SK-N-SH (cell line): ENCODE measurements at regions not wholly inside any gene's neighbourhood (a gene's known extent, or its start where the extent isn't known, plus 50 kb on each side); places are given as distances from the start of the nearest gene placed in this dataset.

Experiments
- CTCF ChIA-PET: fragments of 300-600, 350-600 bp; formaldehyde crosslinking; extraction: SDS; loops from one replicate; lab custom pipeline; 2021; lab: Yijun Ruan, JAX
- POLR2A ChIA-PET: fragments of 350-600 bp; sonication (Branson Sonifier 250); formaldehyde crosslinking; extraction: SDS; loops from one replicate; lab custom pipeline; 2020; ENCODE audit warnings: antibody characterized with exemption, inconsistent platforms; lab: Yijun Ruan, JAX
- DNase-seq: peaks from one replicate; pipeline ENCODE4 v3.0.0; 2012
- H2AFZ ChIP-seq: fragments of 200-600 bp; sonication (generic); 2 replicates; pipeline ENCODE4 v1.8.1; 2016; ENCODE audit warnings: antibody characterized with exemption, mild to moderate bottlenecking, low read depth
- H3F3A ChIP-seq: fragments of 200-600 bp; sonication (generic); replicated peaks from 2 replicates; pipeline ENCODE3; 2016; ENCODE audit warnings: antibody characterized with exemption, mild to moderate bottlenecking; ENCODE audit not compliant: insufficient read depth
- H3K27ac ChIP-seq, 2 experiments: fragments of 200-500 bp in 1 of 2; fragments of 200-600 bp in 1 of 2; sonication (Bioruptor generic) in 1 of 2; sonication (generic), shearing (Covaris generic) in 1 of 2; 2 replicates each; pipeline versions ENCODE4 v1.5.1 to v1.6.1; 2014 to 2016; ENCODE audit warnings: low read depth in 2 of 2, inconsistent platforms in 1 of 2, low read length in 1 of 2, mild to moderate bottlenecking in 1 of 2, mixed read lengths in 1 of 2
- H3K27me3 ChIP-seq: fragments of 200-600 bp; sonication (generic), shearing (Covaris generic); 2 replicates; pipeline ENCODE4 v1.6.1; 2016; ENCODE audit warnings: mixed run types; ENCODE audit not compliant: insufficient read depth
- H3K36me3 ChIP-seq, 2 experiments: fragments of 200-500 bp in 1 of 2; fragments of 200-600 bp in 1 of 2; sonication (Bioruptor generic) in 1 of 2; sonication (generic) in 1 of 2; replicated peaks in 1 of 2; 2 replicates each; pipeline versions ENCODE3 to v1.5.1; 2014 to 2016; ENCODE audit warnings: low read length in 1 of 2, mild to moderate bottlenecking in 1 of 2; ENCODE audit not compliant: insufficient read depth in 2 of 2, control insufficient read depth in 1 of 2
- H3K4me1 ChIP-seq, 2 experiments: fragments of 200-500 bp in 1 of 2; fragments of 200-600 bp in 1 of 2; sonication (Bioruptor generic) in 1 of 2; sonication (generic), shearing (Covaris generic) in 1 of 2; 2 replicates each; pipeline versions ENCODE4 v1.5.1 to v1.6.1; 2014 to 2016; ENCODE audit warnings: low read depth in 1 of 2, low read length in 1 of 2, mixed run types in 1 of 2; ENCODE audit not compliant: insufficient read depth in 2 of 2, control insufficient read depth in 1 of 2
- H3K4me2 ChIP-seq: fragments of 200-600 bp; sonication (generic), shearing (Covaris generic); 2 replicates; pipeline ENCODE4 v1.6.1; 2017; ENCODE audit warnings: mixed run types
- H3K4me3 ChIP-seq, 2 experiments: fragments of 200-500 bp in 1 of 2; fragments of 200-600 bp in 1 of 2; sonication (Bioruptor generic) in 1 of 2; sonication (generic), shearing (Covaris generic) in 1 of 2; 2 replicates each; pipeline versions ENCODE4 v1.5.1 to v1.8.1; 2014 to 2016; ENCODE audit warnings: low read depth in 2 of 2, inconsistent platforms in 1 of 2, low read length in 1 of 2, mild to moderate bottlenecking in 1 of 2, mixed read lengths in 1 of 2, moderate library complexity in 1 of 2
- H3K79me2 ChIP-seq: fragments of 200-600 bp; sonication (generic); 2 replicates; pipeline ENCODE4 v1.8.1; 2017; ENCODE audit warnings: mild to moderate bottlenecking; ENCODE audit not compliant: insufficient read depth
- H3K9ac ChIP-seq: fragments of 200-600 bp; sonication (generic); 2 replicates; pipeline ENCODE4 v1.6.1; 2017; ENCODE audit warnings: mixed run types
- H3K9me2 ChIP-seq: fragments of 200-600 bp; sonication (generic); 2 replicates; pipeline ENCODE4 v1.6.1; 2017; ENCODE audit warnings: mixed run types
- H3K9me3 ChIP-seq: fragments of 200-600 bp; sonication (generic); 2 replicates; pipeline ENCODE4 v1.6.1; 2017; ENCODE audit warnings: mixed run types, mild to moderate bottlenecking, moderate library complexity
- H4K20me1 ChIP-seq: fragments of 200-600 bp; sonication (generic); 2 replicates; pipeline ENCODE4 v1.6.1; 2017; ENCODE audit warnings: mild to moderate bottlenecking, mixed run types; ENCODE audit not compliant: insufficient read depth
- CTCF ChIP-seq: fragments of 200-600 bp; sonication (generic); IDR thresholded peaks from 2 replicates; pipeline ENCODE4 v1.6.1; 2017; ENCODE audit warnings: antibody characterized with exemption, mild to moderate bottlenecking, moderate library complexity
- ELF1 ChIP-seq: IDR thresholded peaks from 2 replicates; pipeline ENCODE4 v1.4.0; 2012
- EZH2phosphoT487 ChIP-seq: fragments of 200-600 bp; sonication (generic); IDR thresholded peaks from 2 replicates; pipeline ENCODE4 v1.6.1; 2017; ENCODE audit warnings: low read depth, mixed run types, mild to moderate bottlenecking, antibody characterized with exemption, moderate library complexity, borderline replicate concordance
- FOSL2 ChIP-seq: IDR thresholded peaks from 2 replicates; pipeline ENCODE4 v1.4.0; 2012; ENCODE audit warnings: low read depth, mild to moderate bottlenecking, moderate library complexity, borderline replicate concordance
- FOXM1 ChIP-seq: IDR thresholded peaks from 2 replicates; pipeline ENCODE4 v1.4.0; 2012; ENCODE audit warnings: low read depth, mild to moderate bottlenecking
- GABPA ChIP-seq: IDR thresholded peaks from 2 replicates; pipeline ENCODE4 v1.4.0; 2012; ENCODE audit warnings: low read depth, mild to moderate bottlenecking
- IRF3 ChIP-seq: fragments of 150-350 bp; IDR thresholded peaks from 2 replicates; pipeline ENCODE4 v1.6.1; 2016; ENCODE audit warnings: mild to moderate bottlenecking, low read depth, low read length
- JUND ChIP-seq: IDR thresholded peaks from 2 replicates; pipeline ENCODE4 v1.4.0; 2012
- MAX ChIP-seq: IDR thresholded peaks from 2 replicates; pipeline ENCODE4 v1.4.0; 2012; ENCODE audit warnings: low read depth
- MXI1 ChIP-seq: IDR thresholded peaks from 2 replicates; pipeline ENCODE4 v1.6.1; 2012; ENCODE audit warnings: mild to moderate bottlenecking, low read depth, low read length, improper control_type of control experiment
- NFIC ChIP-seq: IDR thresholded peaks from 2 replicates; pipeline ENCODE4 v1.4.0; 2012; ENCODE audit warnings: borderline replicate concordance
- NRF1 ChIP-seq: IDR thresholded peaks from 2 replicates; pipeline ENCODE4 v1.6.1; 2012; ENCODE audit warnings: low read depth, mild to moderate bottlenecking, low read length
- PBX3 ChIP-seq: IDR thresholded peaks from 2 replicates; pipeline ENCODE4; 2012
- RAD21 ChIP-seq: IDR thresholded peaks from 2 replicates; pipeline ENCODE4 v1.6.1; 2012; ENCODE audit warnings: mild to moderate bottlenecking, low read length
- SIN3A ChIP-seq: IDR thresholded peaks from 2 replicates; pipeline ENCODE4 v1.6.1; 2012; ENCODE audit warnings: low read depth, mild to moderate bottlenecking, low read length, moderate library complexity, borderline replicate concordance
- TAF1 ChIP-seq: IDR thresholded peaks from 2 replicates; pipeline ENCODE4 v1.6.1; 2012; ENCODE audit warnings: low read depth, mild to moderate bottlenecking, low read length, moderate library complexity, borderline replicate concordance
- TCF12 ChIP-seq: IDR thresholded peaks from 2 replicates; pipeline ENCODE4 v1.4.0; 2012
- WGBS: methylation state at CpG from one replicate; pipeline ENCODE4 v1.1.6; 2017; ENCODE audit warnings: low lambda C conversion rate; 5-methylcytosine and 5-hydroxymethylcytosine counted together
- TF ChIP-seq, protein P1 (sequence below): fragments of 150-350 bp; IDR thresholded peaks from 2 replicates; pipeline ENCODE4 v1.6.1; 2017; ENCODE audit warnings: antibody characterized with exemption, low read length, low read depth, borderline replicate concordance
- TF ChIP-seq, protein P2 (sequence below): IDR thresholded peaks from 2 replicates; pipeline ENCODE4 v1.4.0; 2012; ENCODE audit warnings: low read depth, borderline replicate concordance

GRCh38 chr13:103656311-103656710, 590.1 kb upstream of the SLC10A2 start:
- no peaks in the 10 kb centered on the region for H3K9me2 ChIP-seq
- TF ChIP-seq, protein P1, sequence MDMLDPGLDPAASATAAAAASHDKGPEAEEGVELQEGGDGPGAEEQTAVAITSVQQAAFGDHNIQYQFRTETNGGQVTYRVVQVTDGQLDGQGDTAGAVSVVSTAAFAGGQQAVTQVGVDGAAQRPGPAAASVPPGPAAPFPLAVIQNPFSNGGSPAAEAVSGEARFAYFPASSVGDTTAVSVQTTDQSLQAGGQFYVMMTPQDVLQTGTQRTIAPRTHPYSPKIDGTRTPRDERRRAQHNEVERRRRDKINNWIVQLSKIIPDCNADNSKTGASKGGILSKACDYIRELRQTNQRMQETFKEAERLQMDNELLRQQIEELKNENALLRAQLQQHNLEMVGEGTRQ = no peak
- TF ChIP-seq NRF1 (no peak), TCF12 (no peak), ELF1 (no peak), IRF3 (no peak), TAF1 (no peak), CTCF (no peak), EZH2phosphoT487 (no peak), SIN3A (no peak), GABPA (no peak), JUND (no peak), MXI1 (no peak), MAX (no peak)
- TF ChIP-seq, protein P2, sequence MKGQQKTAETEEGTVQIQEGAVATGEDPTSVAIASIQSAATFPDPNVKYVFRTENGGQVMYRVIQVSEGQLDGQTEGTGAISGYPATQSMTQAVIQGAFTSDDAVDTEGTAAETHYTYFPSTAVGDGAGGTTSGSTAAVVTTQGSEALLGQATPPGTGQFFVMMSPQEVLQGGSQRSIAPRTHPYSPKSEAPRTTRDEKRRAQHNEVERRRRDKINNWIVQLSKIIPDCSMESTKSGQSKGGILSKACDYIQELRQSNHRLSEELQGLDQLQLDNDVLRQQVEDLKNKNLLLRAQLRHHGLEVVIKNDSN = no peak
- TF ChIP-seq, all 33 proteins: peak for 0
- Histone ChIP-seq H3K79me2 (no peaks in the 10 kb centered on the region), H4K20me1 (no peaks in the 10 kb centered on the region), H3K27me3 (no peaks in the 10 kb centered on the region), H3K9me3 (no peaks in the 10 kb centered on the region), H3K9ac (no peak overlapping the region), H3K4me1 (no peaks in the 10 kb centered on the region), H3K27ac (no peak overlapping the region), H3F3A (no peaks in the 10 kb centered on the region), H3K36me3 (no peaks in the 10 kb centered on the region), H2AFZ (no peak overlapping the region), H3K4me3 (no peak overlapping the region), H3K4me2 (no peak overlapping the region)
- WGBS = 34% methylated on average over 4 of the region's 4 CpGs
- POLR2A ChIA-PET = no interaction called here
- CTCF ChIA-PET = no interaction called here
- no peak for DNase-seq

DNA sequence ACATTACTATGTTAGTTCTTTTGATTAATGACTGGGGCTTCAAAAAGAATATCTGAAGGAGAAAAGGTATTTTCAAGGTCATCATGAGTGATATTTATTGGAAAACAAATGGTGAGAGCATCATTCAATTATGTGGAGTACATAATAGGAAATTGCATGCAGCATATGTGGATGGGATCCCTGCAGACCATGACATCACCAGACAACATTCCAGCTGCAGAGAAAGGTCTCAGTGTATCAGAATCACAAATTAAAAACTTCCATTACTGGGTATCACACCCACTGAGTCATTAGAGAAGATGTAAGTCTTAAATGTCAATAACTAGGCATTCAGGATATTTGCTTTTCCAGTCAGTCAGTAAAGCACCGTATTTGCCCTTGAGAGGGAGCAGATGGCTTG, 574.4 kb upstream of the SLC10A2 start:
- H3K27ac ChIP-seq = no peak overlapping the region; a peak in 1 of 4 replicates
- DNase-seq = no peak
- H3K4me2 ChIP-seq = no peak overlapping the region
- WGBS = 33% methylated on average over 1 of the region's 1 CpG
- no peaks in the 10 kb centered on the region for H3K27me3 ChIP-seq
- H3K4me3 ChIP-seq = no peak overlapping the region
- no peaks in the 10 kb centered on the region for H3F3A ChIP-seq
- no peaks in the 10 kb centered on the region for H3K79me2 ChIP-seq
- ChIA-PET CTCF (no interaction called here), POLR2A (no interaction called here)
- no peak overlapping the region for H3K9ac ChIP-seq
- H3K36me3 ChIP-seq = no peaks in the 10 kb centered on the region
- H3K4me1 ChIP-seq = no peaks in the 10 kb centered on the region
- H3K9me2 ChIP-seq = no peaks in the 10 kb centered on the region
- H2AFZ ChIP-seq = no peak overlapping the region
- H4K20me1 ChIP-seq = no peaks in the 10 kb centered on the region
- H3K9me3 ChIP-seq = no peaks in the 10 kb centered on the region; the same call in 1 of the 2 replicates
- TF ChIP-seq PBX3 = no peak
- TF ChIP-seq, protein P1 = no peak
- no peak for TF ChIP-seq ELF1
- no peak for TF ChIP-seq TCF12
- TF ChIP-seq NFIC = no peak
- TF ChIP-seq FOXM1 = no peak
- no peak for TF ChIP-seq RAD21
- TF ChIP-seq CTCF = no peak
- no peak for TF ChIP-seq FOSL2
